K562 (cell line): ENCODE measurements at regions not wholly inside any gene's neighbourhood (a gene's known extent, or its start where the extent isn't known, plus 50 kb on each side); places are given as distances from the start of the nearest gene placed in this dataset.

Experiments used
- ATAC-seq: fragments of 200-7000 bp; cut with Tn5 transposase; 3 replicates; pipeline ENCODE4 v1.9.1; 2020; ENCODE audit warnings: moderate library complexity
- BruUV-seq: library from RNA; stranded (reverse); fragments of 400-500 nt; replicated peaks from 2 replicates; lab custom pipeline; 2021; lab: Mats Ljungman, UMichigan
- CTCF ChIA-PET: fragments of 300-600 bp; formaldehyde crosslinking; extraction: SDS; loops from one replicate; lab custom pipeline; 2021; ENCODE audit warnings: low intra/inter-chr PET ratio; lab: Yijun Ruan, JAX
- POLR2A ChIA-PET: fragments of 300-600, 350-650 bp; sonication (Branson Sonifier 250); formaldehyde crosslinking; extraction: SDS; loops from one replicate; lab custom pipeline; 2021; ENCODE audit warnings: antibody characterized with exemption, inconsistent platforms; lab: Yijun Ruan, JAX
- DNase-seq, 4 experiments: peaks; one replicate each; pipeline versions ENCODE4 v3.0.0 to v3.0.0-alpha.2; 2011 to 2018; ENCODE audit warnings: low spot score in 3 of 4, mixed read lengths in 3 of 4; ENCODE audit errors: extremely low read depth in 1 of 4
- FAIRE-seq: peaks from 2 replicates; lab custom pipeline; 2011; peaks lifted over from hg19 to GRCh38; lab: Jason Lieb, UNC
- H2AFZ ChIP-seq: 2 replicates; pipeline ENCODE4 v1.6.0; 2011; ENCODE audit warnings: low read depth, low read length, control low read depth, inconsistent platforms
- H3K27ac ChIP-seq: fragments of 200-600 bp; 3 replicates; pipeline ENCODE4 v1.8.0; 2011; ENCODE audit warnings: low read depth, mild to moderate bottlenecking, control low read depth, inconsistent platforms, low read length, moderate library complexity, mixed read lengths; ENCODE audit errors: extremely low read depth
- H3K27me3 ChIP-seq, 2 experiments: fragments of 300-600 bp in 1 of 2; 2 replicates in 1 of 2; 3 replicates in 1 of 2; pipeline versions ENCODE4 v1.6.0 to v1.8.0; 2011; ENCODE audit warnings: inconsistent platforms in 2 of 2, low read length in 2 of 2, mild to moderate bottlenecking in 1 of 2, mixed read lengths in 1 of 2, moderate library complexity in 1 of 2; ENCODE audit not compliant: control insufficient read depth in 2 of 2, insufficient read depth in 2 of 2
- H3K36me3 ChIP-seq: fragments of 300-600 bp; 3 replicates; pipeline ENCODE4 v1.8.0; 2011; ENCODE audit warnings: mild to moderate bottlenecking, low read length, inconsistent platforms; ENCODE audit not compliant: control insufficient read depth, insufficient read depth
- H3K4me1 ChIP-seq, 2 experiments: fragments of 200-600 bp in 1 of 2; replicated peaks in 1 of 2; 2 replicates in 1 of 2; 3 replicates in 1 of 2; pipeline versions ENCODE4 v1.5.1 to v1.8.0; 2011; ENCODE audit warnings: inconsistent platforms in 2 of 2, low read length in 2 of 2, mild to moderate bottlenecking in 1 of 2, mixed read lengths in 1 of 2, moderate library complexity in 1 of 2; ENCODE audit not compliant: control insufficient read depth in 2 of 2, insufficient read depth in 2 of 2
- H3K4me2 ChIP-seq: 2 replicates; pipeline ENCODE4 v1.6.1; 2011; ENCODE audit warnings: low read length, control low read depth, inconsistent platforms, mixed read lengths; ENCODE audit not compliant: insufficient read depth
- H3K4me3 ChIP-seq: fragments of 200-600 bp; sonication (generic), shearing (Covaris generic); 2 replicates; pipeline ENCODE4 v1.5.1; 2016; ENCODE audit warnings: control low read depth, inconsistent platforms
- H3K79me2 ChIP-seq: fragments of 200-600 bp; 3 replicates; pipeline ENCODE4 v1.8.0; 2011; ENCODE audit warnings: low read length, inconsistent platforms; ENCODE audit not compliant: control insufficient read depth, insufficient read depth
- H3K9ac ChIP-seq, 2 experiments: 2 replicates each; pipeline versions ENCODE4 v1.6.0 to v1.6.1; 2011; ENCODE audit warnings: low read depth in 2 of 2, low read length in 2 of 2, control low read depth in 1 of 2, inconsistent platforms in 1 of 2, mild to moderate bottlenecking in 1 of 2, mixed read lengths in 1 of 2; ENCODE audit not compliant: insufficient read depth in 1 of 2
- H3K9me1 ChIP-seq: one replicate; pipeline ENCODE4 v1.6.0; 2011; ENCODE audit warnings: inconsistent platforms, mild to moderate bottlenecking, low read length, moderate library complexity; ENCODE audit not compliant: control insufficient read depth, insufficient read depth
- H3K9me3 ChIP-seq: replicated peaks from 2 replicates; pipeline ENCODE4 v1.5.1; 2011; ENCODE audit warnings: low read depth, low read length, inconsistent platforms; ENCODE audit not compliant: control insufficient read depth, insufficient read depth
- H4K20me1 ChIP-seq: replicated peaks from 2 replicates; pipeline ENCODE4 v1.6.1; 2011; ENCODE audit warnings: low read length, inconsistent platforms, mixed read lengths; ENCODE audit not compliant: control insufficient read depth, insufficient read depth
- CEBPG ChIP-seq, 3 experiments: fragments of 200-800 bp in 1 of 3; sonication (Bioruptor generic) in 1 of 3; sonication (generic) in 1 of 3; formaldehyde crosslinking in 1 of 3; IDR thresholded peaks in 2 of 3; conservative IDR thresholded peaks in 1 of 3; 2 replicates each; pipeline versions ENCODE4 v1.6.1 to v1.8.0; 2016 to 2022; ENCODE audit warnings: missing compliant biosample characterization in 2 of 3, missing genetic modification characterization in 2 of 3, mild to moderate bottlenecking in 1 of 3, missing genetic modification reagents in 1 of 3
- FOXM1 ChIP-seq, 2 experiments: fragments of 450-650 bp in 1 of 2; sonication (generic) in 1 of 2; formaldehyde crosslinking in 1 of 2; IDR thresholded peaks; 2 replicates each; pipeline versions ENCODE4 v1.6.1 to v1.9.0; 2017 to 2022; ENCODE audit warnings: low read depth in 2 of 2, mild to moderate bottlenecking in 2 of 2, missing genetic modification reagents in 1 of 2, moderate library complexity in 1 of 2
- HDAC3 ChIP-seq: fragments of 450-650 bp; IDR thresholded peaks from 2 replicates; pipeline ENCODE4 v1.6.1; 2018; ENCODE audit warnings: borderline replicate concordance, mild to moderate bottlenecking, moderate library complexity; ENCODE audit not compliant: partially characterized antibody
- MCM7 ChIP-seq, 2 experiments: fragments of 450-650 bp; IDR thresholded peaks; 2 replicates each; pipeline ENCODE4 v1.6.1; 2016 to 2018
- NRF1 ChIP-seq, 2 experiments: fragments of 450-650 bp; IDR thresholded peaks in 1 of 2; conservative IDR thresholded peaks in 1 of 2; 2 replicates each; pipeline ENCODE4 v1.6.1; 2014; ENCODE audit warnings: mild to moderate bottlenecking in 2 of 2
- SMARCC2 ChIP-seq: fragments of 450-650 bp; IDR thresholded peaks from 2 replicates; pipeline ENCODE4 v1.6.1; 2017; ENCODE audit warnings: antibody characterized with exemption, moderate library complexity, mild to moderate bottlenecking, low read depth
- ZNF431 ChIP-seq: sonication (generic); formaldehyde crosslinking; IDR thresholded peaks from 2 replicates; pipeline ENCODE4 v1.8.0; 2022; ENCODE audit warnings: mild to moderate bottlenecking, missing genetic modification reagents
- ZSCAN29 ChIP-seq: fragments of 450-650 bp; IDR thresholded peaks from 2 replicates; pipeline ENCODE4 v1.6.1; 2017
- WGBS: fragments of 100-300 bp; shearing (Covaris generic); methylation state at CpG from one replicate; pipeline ENCODE4 v1.1.6; 2016; ENCODE audit warnings: low coverage, mixed read lengths; ENCODE audit not compliant: insufficient coverage; ENCODE audit errors: missing lambda C conversion rate; 5-methylcytosine and 5-hydroxymethylcytosine counted together
- in situ Hi-C: fragments of 300-500 bp; cut with MboI; formaldehyde crosslinking; loops from 4 replicates; pipeline ENCODE4 v1.15.0; 2018; ENCODE audit warnings: inconsistent platforms, mixed read lengths
- intact Hi-C: fragments of 100-400 bp; cut with micrococcal nuclease; formaldehyde crosslinking; loops from 2 replicates; pipeline ENCODE4 v1.14.2; 2022
- TF ChIP-seq, protein P1 (sequence below), 3 experiments: fragments of 200-800 bp in 1 of 3; fragments of 250-450 bp in 1 of 3; fragments of 450-650 bp in 1 of 3; sonication (Bioruptor Pico) in 1 of 3; sonication (Bioruptor generic) in 1 of 3; formaldehyde crosslinking in 1 of 3; IDR thresholded peaks; 2 replicates each; pipeline versions ENCODE4 v1.6.1 to v1.8.0; 2016 to 2022; ENCODE audit warnings: mild to moderate bottlenecking in 2 of 3, missing genetic modification characterization in 2 of 3, missing compliant biosample characterization in 1 of 3, moderate library complexity in 1 of 3
- TF ChIP-seq, protein P2 (sequence below): fragments of 450-650 bp; formaldehyde crosslinking; conservative IDR thresholded peaks from 2 replicates; pipeline ENCODE4 v1.4.0; 2022; ENCODE audit warnings: mild to moderate bottlenecking, missing genetic modification characterization

DNA sequence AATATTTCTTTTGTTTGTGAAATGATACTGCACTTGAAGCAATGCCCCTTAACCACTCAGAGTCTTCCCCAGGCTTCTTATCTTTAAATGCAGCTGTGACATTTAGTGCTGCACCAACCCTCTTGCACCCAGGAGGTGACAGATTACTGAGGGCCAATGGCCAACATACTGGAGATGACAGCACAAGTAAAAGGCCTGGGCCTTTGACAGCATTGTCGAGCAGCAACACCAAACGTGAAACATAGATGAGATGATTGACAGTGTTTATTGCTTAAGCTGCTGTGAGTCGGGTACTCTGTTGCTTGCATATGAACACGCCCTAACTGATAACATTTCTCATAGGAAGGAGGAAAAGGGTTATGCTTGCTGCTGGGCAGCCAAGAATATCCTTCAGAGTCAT is 80.3 kb downstream of the THNSL2 start:
- WGBS, result 0% methylated on average over 4 of the region's 4 CpGs
- ATAC-seq, result peak; percentile 99
- BruUV-seq, result no TSS peak
- H3K4me3 ChIP-seq, result no peak overlapping the region
- peak overlapping the region; percentile 65; the same call in 2 of the 3 replicates for H3K27ac ChIP-seq
- CTCF ChIA-PET, result no interaction called here
- no peaks in the 10 kb centered on the region for H3K79me2 ChIP-seq
- H3K4me1 ChIP-seq, result peaks cover 15 to 26% of the 10 kb centered on the region in 2 experiments
- peak; percentile 79 to 93 (median 87) for DNase-seq
- peak overlapping the region; percentile 71 for H2AFZ ChIP-seq
- in situ Hi-C loops, result no loop called here
- no peak overlapping the region for H3K9ac ChIP-seq
- intact Hi-C loops, result loop anchor here (10.0 kb wide), 1 partner anchor 444 kb away; the partner anchor contains the start of gene RPIA
- H4K20me1 ChIP-seq, result no peaks in the 10 kb centered on the region
- no peaks in the 10 kb centered on the region for H3K9me3 ChIP-seq
- H3K36me3 ChIP-seq, result no peaks in the 10 kb centered on the region
- POLR2A ChIA-PET, result interaction anchor here (0.6 to 2.2 kb wide), 6 partner anchors 9 to 378 kb away, joined by 3 to 12 read pairs (median 4); no protein-coding TSS in a partner anchor
- H3K4me2 ChIP-seq, result peak overlapping the region; percentile 58
- no peaks in the 10 kb centered on the region for H3K9me1 ChIP-seq
- FAIRE-seq, result peak; percentile 100
- H3K27me3 ChIP-seq, result peaks cover 0 to 10% of the 10 kb centered on the region in 2 experiments; a peak in 1 of 5 replicates
- TF ChIP-seq MCM7 (IDR thresholded peaks at IDR 0.05) (no peak), ZNF431 (CRISPR knock-in tag) (no peak), ZSCAN29 (no peak), SMARCC2 (peak; percentile 89), NRF1 (conservative IDR thresholded peaks at IDR 0.05 in 1 of 2, IDR thresholded peaks at IDR 0.05 in 1 of 2) (peak; percentile 43 to 55; a peak in 3 of 4 replicates), FOXM1 (IDR thresholded peaks at IDR 0.05; ENCODE audit: low read depth) (peak; percentile 89), FOXM1 (CRISPR knock-in tag; IDR thresholded peaks at IDR 0.05; ENCODE audit: low read depth) (no peak), HDAC3 (peak; percentile 82), CEBPG (CRISPR knock-in tag; IDR thresholded peaks at IDR 0.05) (peak; percentile 42), CEBPG (tag; conservative IDR thresholded peaks at IDR 0.05 in 1 of 2, IDR thresholded peaks at IDR 0.05 in 1 of 2) (peak; percentile 81 to 89)
- TF ChIP-seq, protein P1, sequence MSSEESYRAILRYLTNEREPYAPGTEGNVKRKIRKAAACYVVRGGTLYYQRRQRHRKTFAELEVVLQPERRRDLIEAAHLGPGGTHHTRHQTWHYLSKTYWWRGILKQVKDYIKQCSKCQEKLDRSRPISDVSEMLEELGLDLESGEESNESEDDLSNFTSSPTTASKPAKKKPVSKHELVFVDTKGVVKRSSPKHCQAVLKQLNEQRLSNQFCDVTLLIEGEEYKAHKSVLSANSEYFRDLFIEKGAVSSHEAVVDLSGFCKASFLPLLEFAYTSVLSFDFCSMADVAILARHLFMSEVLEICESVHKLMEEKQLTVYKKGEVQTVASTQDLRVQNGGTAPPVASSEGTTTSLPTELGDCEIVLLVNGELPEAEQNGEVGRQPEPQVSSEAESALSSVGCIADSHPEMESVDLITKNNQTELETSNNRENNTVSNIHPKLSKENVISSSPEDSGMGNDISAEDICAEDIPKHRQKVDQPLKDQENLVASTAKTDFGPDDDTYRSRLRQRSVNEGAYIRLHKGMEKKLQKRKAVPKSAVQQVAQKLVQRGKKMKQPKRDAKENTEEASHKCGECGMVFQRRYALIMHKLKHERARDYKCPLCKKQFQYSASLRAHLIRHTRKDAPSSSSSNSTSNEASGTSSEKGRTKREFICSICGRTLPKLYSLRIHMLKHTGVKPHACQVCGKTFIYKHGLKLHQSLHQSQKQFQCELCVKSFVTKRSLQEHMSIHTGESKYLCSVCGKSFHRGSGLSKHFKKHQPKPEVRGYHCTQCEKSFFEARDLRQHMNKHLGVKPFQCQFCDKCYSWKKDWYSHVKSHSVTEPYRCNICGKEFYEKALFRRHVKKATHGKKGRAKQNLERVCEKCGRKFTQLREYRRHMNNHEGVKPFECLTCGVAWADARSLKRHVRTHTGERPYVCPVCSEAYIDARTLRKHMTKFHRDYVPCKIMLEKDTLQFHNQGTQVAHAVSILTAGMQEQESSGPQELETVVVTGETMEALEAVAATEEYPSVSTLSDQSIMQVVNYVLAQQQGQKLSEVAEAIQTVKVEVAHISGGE (CRISPR knock-in tag; IDR thresholded peaks at IDR 0.05), result peak in 1 of 3 experiments; percentile 23; a peak in 1 of 6 replicates
- TF ChIP-seq, protein P2, sequence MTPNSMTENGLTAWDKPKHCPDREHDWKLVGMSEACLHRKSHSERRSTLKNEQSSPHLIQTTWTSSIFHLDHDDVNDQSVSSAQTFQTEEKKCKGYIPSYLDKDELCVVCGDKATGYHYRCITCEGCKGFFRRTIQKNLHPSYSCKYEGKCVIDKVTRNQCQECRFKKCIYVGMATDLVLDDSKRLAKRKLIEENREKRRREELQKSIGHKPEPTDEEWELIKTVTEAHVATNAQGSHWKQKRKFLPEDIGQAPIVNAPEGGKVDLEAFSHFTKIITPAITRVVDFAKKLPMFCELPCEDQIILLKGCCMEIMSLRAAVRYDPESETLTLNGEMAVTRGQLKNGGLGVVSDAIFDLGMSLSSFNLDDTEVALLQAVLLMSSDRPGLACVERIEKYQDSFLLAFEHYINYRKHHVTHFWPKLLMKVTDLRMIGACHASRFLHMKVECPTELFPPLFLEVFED, result no peak
